Rectal smooth muscle tissue (tissue), 1 donor: ENCODE measurements at regions not wholly inside any gene's neighbourhood (a gene's known extent, or its start where the extent isn't known, plus 50 kb on each side); places are given as distances from the start of the nearest gene placed in this dataset.

Source experiments
- H3K27ac ChIP-seq: one replicate; pipeline ENCODE4 v1.7.0; 2013; ENCODE audit warnings: low read depth, low read length, inconsistent platforms
- H3K27me3 ChIP-seq: one replicate; pipeline ENCODE4 v1.7.0; 2013; ENCODE audit warnings: low read length; ENCODE audit not compliant: control insufficient read depth, insufficient read depth
- H3K36me3 ChIP-seq: one replicate; pipeline ENCODE4 v1.7.0; 2013; ENCODE audit warnings: low read length; ENCODE audit not compliant: control insufficient read depth, insufficient read depth
- H3K4me1 ChIP-seq: one replicate; pipeline ENCODE4 v1.7.0; 2013; ENCODE audit warnings: low read length; ENCODE audit not compliant: control insufficient read depth, insufficient read depth
- H3K4me3 ChIP-seq: one replicate; pipeline ENCODE4 v1.7.0; 2013; ENCODE audit warnings: low read length
- H3K9ac ChIP-seq: one replicate; pipeline ENCODE4 v1.7.0; 2013; ENCODE audit warnings: low read length

GRCh38 chr14:28280997-28281598 is 485.5 kb upstream of the FOXG1 start:
- H3K4me1 ChIP-seq = no peaks in the 10 kb centered on the region
- no peak overlapping the region for H3K27ac ChIP-seq
- no peak overlapping the region for H3K9ac ChIP-seq
- no peaks in the 10 kb centered on the region for H3K36me3 ChIP-seq
- H3K27me3 ChIP-seq = no peaks in the 10 kb centered on the region
- H3K4me3 ChIP-seq = no peak overlapping the region

- Histone ChIP-seq H3K4me3 (no peak overlapping the region), H3K36me3 (no peaks in the 10 kb centered on the region), H3K4me1 (no peaks in the 10 kb centered on the region)
Observed at GRCh38 chr14:28284546-28285300, 481.9 kb upstream of the FOXG1 start.

GRCh38 chr14:28294834-28295440 is 471.6 kb upstream of the FOXG1 start:
- Histone ChIP-seq H3K27me3 (no peaks in the 10 kb centered on the region), H3K27ac (no peak overlapping the region)

More at GRCh38 chr14:28284546-28285300, 481.9 kb upstream of the FOXG1 start:
- Histone ChIP-seq H3K9ac (no peak overlapping the region), H3K27me3 (no peaks in the 10 kb centered on the region), H3K27ac (no peak overlapping the region)

GRCh38 chr14:28297559-28297958 is 469.0 kb upstream of the FOXG1 start:
- Histone ChIP-seq H3K9ac (no peak overlapping the region), H3K4me1 (no peaks in the 10 kb centered on the region), H3K36me3 (no peaks in the 10 kb centered on the region), H3K4me3 (no peak overlapping the region), H3K27me3 (no peaks in the 10 kb centered on the region), H3K27ac (no peak overlapping the region)

More at GRCh38 chr14:28294834-28295440, 471.6 kb upstream of the FOXG1 start:
- Histone ChIP-seq H3K4me1 (no peaks in the 10 kb centered on the region), H3K4me3 (no peak overlapping the region), H3K36me3 (no peaks in the 10 kb centered on the region), H3K9ac (no peak overlapping the region)

- no peak overlapping the region for H3K4me3 ChIP-seq
- no peak overlapping the region for H3K27ac ChIP-seq
- no peaks in the 10 kb centered on the region for H3K27me3 ChIP-seq
- H3K9ac ChIP-seq = no peak overlapping the region
- no peaks in the 10 kb centered on the region for H3K4me1 ChIP-seq
- no peaks in the 10 kb centered on the region for H3K36me3 ChIP-seq
Observed at GRCh38 chr14:28298156-28298555, 468.4 kb upstream of the FOXG1 start.

GRCh38 chr14:28299227-28299626 is 467.4 kb upstream of the FOXG1 start:
- Histone ChIP-seq H3K36me3 (no peaks in the 10 kb centered on the region), H3K9ac (no peak overlapping the region), H3K27ac (no peak overlapping the region), H3K4me1 (no peaks in the 10 kb centered on the region), H3K27me3 (no peaks in the 10 kb centered on the region), H3K4me3 (no peak overlapping the region)

- H3K27ac ChIP-seq = no peak overlapping the region
- no peak overlapping the region for H3K9ac ChIP-seq
- H3K4me1 ChIP-seq = no peaks in the 10 kb centered on the region
- H3K4me3 ChIP-seq = no peak overlapping the region
- no peaks in the 10 kb centered on the region for H3K27me3 ChIP-seq
- no peaks in the 10 kb centered on the region for H3K36me3 ChIP-seq
Observed at GRCh38 chr14:28300356-28300755, 466.2 kb upstream of the FOXG1 start.

GRCh38 chr14:28301179-28301578 is 465.4 kb upstream of the FOXG1 start:
- Histone ChIP-seq H3K9ac (no peak overlapping the region), H3K4me1 (no peaks in the 10 kb centered on the region), H3K27ac (no peak overlapping the region), H3K4me3 (no peak overlapping the region), H3K27me3 (no peaks in the 10 kb centered on the region), H3K36me3 (no peaks in the 10 kb centered on the region)

GRCh38 chr14:28303248-28303647 is 463.3 kb upstream of the FOXG1 start:
- H3K27me3 ChIP-seq = no peaks in the 10 kb centered on the region
- no peak overlapping the region for H3K9ac ChIP-seq
- H3K27ac ChIP-seq = no peak overlapping the region
- H3K36me3 ChIP-seq = no peaks in the 10 kb centered on the region
- no peaks in the 10 kb centered on the region for H3K4me1 ChIP-seq
- no peak overlapping the region for H3K4me3 ChIP-seq

- Histone ChIP-seq H3K4me3 (no peak overlapping the region), H3K9ac (no peak overlapping the region), H3K36me3 (no peaks in the 10 kb centered on the region), H3K27ac (no peak overlapping the region), H3K4me1 (no peaks in the 10 kb centered on the region), H3K27me3 (no peaks in the 10 kb centered on the region)
Observed at GRCh38 chr14:28305938-28306337, 460.6 kb upstream of the FOXG1 start.

- H3K36me3 ChIP-seq = no peaks in the 10 kb centered on the region
- no peak overlapping the region for H3K9ac ChIP-seq
- no peak overlapping the region for H3K4me3 ChIP-seq
- H3K27me3 ChIP-seq = no peaks in the 10 kb centered on the region
- no peak overlapping the region for H3K27ac ChIP-seq
- no peaks in the 10 kb centered on the region for H3K4me1 ChIP-seq
Observed at GRCh38 chr14:28307506-28307905, 459.1 kb upstream of the FOXG1 start.

GRCh38 chr14:28308734-28309133 is 457.9 kb upstream of the FOXG1 start:
- Histone ChIP-seq H3K4me1 (no peaks in the 10 kb centered on the region), H3K36me3 (no peaks in the 10 kb centered on the region), H3K4me3 (no peak overlapping the region), H3K27ac (no peak overlapping the region), H3K9ac (no peak overlapping the region), H3K27me3 (no peaks in the 10 kb centered on the region)
